Skeletal muscle tissue (tissue), 3 donors: ENCODE measurements at regions not wholly inside any gene's neighbourhood (a gene's known extent, or its start where the extent isn't known, plus 50 kb on each side); places are given as distances from the start of the nearest gene placed in this dataset.

ENCODE experiments used
- H3K27ac ChIP-seq: one replicate; pipeline ENCODE4 v1.7.0; 2013; ENCODE audit warnings: mild to moderate bottlenecking, low read depth, low read length, inconsistent platforms
- H3K27me3 ChIP-seq, 3 donors: one replicate each; pipeline ENCODE4 v1.7.0; 2013; ENCODE audit warnings: low read length in 3 of 3; ENCODE audit not compliant: control insufficient read depth in 3 of 3, insufficient read depth in 3 of 3
- H3K36me3 ChIP-seq, 3 donors: one replicate each; pipeline ENCODE4 v1.7.0; 2013; ENCODE audit warnings: low read length in 3 of 3; ENCODE audit not compliant: control insufficient read depth in 3 of 3, insufficient read depth in 3 of 3
- H3K4me1 ChIP-seq, 3 donors: one replicate each; pipeline ENCODE4 v1.7.0; 2013; ENCODE audit warnings: low read length in 3 of 3, mild to moderate bottlenecking in 3 of 3; ENCODE audit not compliant: control insufficient read depth in 3 of 3, insufficient read depth in 3 of 3
- H3K4me3 ChIP-seq, 3 donors: one replicate each; pipeline ENCODE4 v1.7.0; 2013; ENCODE audit warnings: low read length in 3 of 3
- H3K9ac ChIP-seq, 3 donors: one replicate each; pipeline ENCODE4 v1.7.0; 2013; ENCODE audit warnings: low read length in 3 of 3, mild to moderate bottlenecking in 3 of 3, moderate library complexity in 2 of 3, low read depth in 1 of 3
- H3K9me3 ChIP-seq, 3 donors: one replicate each; pipeline ENCODE4 v1.7.0; 2013; ENCODE audit warnings: low read length in 3 of 3; ENCODE audit not compliant: control insufficient read depth in 3 of 3
- donor health status: Osteomylitis.

DNA sequence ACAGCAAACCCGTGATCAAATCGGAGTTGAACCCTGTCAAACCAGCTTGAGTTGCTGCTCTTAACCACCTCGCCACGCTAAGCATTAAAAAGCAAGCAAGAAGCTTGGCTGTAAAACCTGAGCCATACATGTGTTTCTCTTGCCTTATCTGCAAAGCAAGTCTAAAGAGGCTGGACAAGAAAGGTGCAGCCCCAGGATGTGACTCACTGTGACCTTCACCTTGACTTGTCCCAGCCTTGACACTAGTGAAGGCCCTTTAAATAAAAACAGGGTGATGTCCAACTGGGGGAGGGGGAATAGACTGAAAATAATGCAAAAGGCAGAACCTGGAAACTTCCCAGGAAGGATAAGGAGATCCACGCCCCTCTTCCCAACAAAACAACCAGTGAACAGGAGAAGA is 127.6 kb upstream of the NPAS2 start:
- no peaks in the 10 kb centered on the region for H3K4me1 ChIP-seq
- peaks cover 0 to 3% (median 0%) of the 10 kb centered on the region in 3 donors for H3K9me3 ChIP-seq
- H3K27me3 ChIP-seq = no peaks in the 10 kb centered on the region
- H3K27ac ChIP-seq = no peak overlapping the region
- H3K36me3 ChIP-seq = no peaks in the 10 kb centered on the region
- H3K4me3 ChIP-seq = no peak overlapping the region
- no peak overlapping the region for H3K9ac ChIP-seq

DNA sequence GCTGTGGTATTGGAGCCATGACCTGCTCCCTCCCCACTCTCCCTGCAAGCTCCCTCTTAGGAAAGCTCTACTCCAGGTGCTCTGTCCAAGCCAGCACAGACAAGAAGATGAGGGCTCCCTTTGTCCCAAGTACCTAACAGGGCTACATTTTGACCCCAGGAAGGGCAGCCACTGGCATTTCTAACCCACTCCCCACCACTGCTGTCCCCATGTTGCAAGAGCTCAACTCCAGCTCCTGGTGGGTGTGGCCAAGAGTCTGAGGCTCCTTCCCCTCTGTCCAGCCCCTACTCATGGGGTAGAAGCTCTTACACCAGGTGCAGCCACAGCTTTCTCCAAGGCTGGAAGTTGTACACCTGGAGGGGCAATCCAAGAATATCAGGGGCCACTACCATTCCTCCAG is 127.0 kb upstream of the NPAS2 start:
- Histone ChIP-seq H3K27ac (no peak overlapping the region), H3K9ac (no peak overlapping the region), H3K9me3 (peaks cover 0 to 3% (median 0%) of the 10 kb centered on the region in 3 donors)

GRCh38 chr2:100699131-100699530 is 120.8 kb upstream of the NPAS2 start:
- Histone ChIP-seq H3K36me3 (no peaks in the 10 kb centered on the region), H3K27me3 (no peaks in the 10 kb centered on the region), H3K27ac (no peak overlapping the region), H3K4me3 (no peak overlapping the region), H3K4me1 (no peaks in the 10 kb centered on the region), H3K9me3 (peaks cover 0 to 3% (median 0%) of the 10 kb centered on the region in 3 donors), H3K9ac (no peak overlapping the region)

More for the DNA sequence above, 127.0 kb upstream of the NPAS2 start:
- Histone ChIP-seq H3K36me3 (no peaks in the 10 kb centered on the region), H3K4me1 (no peaks in the 10 kb centered on the region), H3K4me3 (no peak overlapping the region), H3K27me3 (no peaks in the 10 kb centered on the region)

GRCh38 chr2:100702438-100703109 is 117.4 kb upstream of the NPAS2 start:
- Histone ChIP-seq H3K27ac (no peak overlapping the region), H3K4me1 (no peaks in the 10 kb centered on the region), H3K9ac (no peak overlapping the region), H3K27me3 (no peaks in the 10 kb centered on the region), H3K4me3 (no peak overlapping the region), H3K9me3 (no peaks in the 10 kb centered on the region), H3K36me3 (no peaks in the 10 kb centered on the region)

DNA sequence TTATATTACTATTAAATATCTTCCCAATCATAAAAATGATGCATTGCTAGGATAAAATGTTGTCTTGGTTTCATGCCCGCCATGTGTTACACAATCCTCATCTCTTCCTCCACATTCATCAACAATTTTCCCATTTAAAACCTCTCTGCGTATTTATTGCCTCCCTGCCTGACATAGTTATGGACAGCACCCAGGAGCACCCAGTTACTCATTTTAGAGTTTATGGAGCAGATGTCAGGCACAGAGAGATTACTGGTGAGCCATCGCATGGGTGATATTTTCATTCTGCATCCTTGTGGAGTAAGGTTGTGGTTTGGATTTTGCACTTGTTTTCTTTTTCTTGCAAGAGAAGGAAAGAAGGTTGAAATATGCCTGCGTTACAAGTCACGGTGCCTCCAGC is 116.7 kb upstream of the NPAS2 start:
- H3K4me3 ChIP-seq = no peak overlapping the region
- H3K36me3 ChIP-seq = no peaks in the 10 kb centered on the region
- no peak overlapping the region for H3K27ac ChIP-seq
- no peaks in the 10 kb centered on the region for H3K9me3 ChIP-seq
- no peak overlapping the region for H3K9ac ChIP-seq
- H3K4me1 ChIP-seq = no peaks in the 10 kb centered on the region
- no peaks in the 10 kb centered on the region for H3K27me3 ChIP-seq

DNA sequence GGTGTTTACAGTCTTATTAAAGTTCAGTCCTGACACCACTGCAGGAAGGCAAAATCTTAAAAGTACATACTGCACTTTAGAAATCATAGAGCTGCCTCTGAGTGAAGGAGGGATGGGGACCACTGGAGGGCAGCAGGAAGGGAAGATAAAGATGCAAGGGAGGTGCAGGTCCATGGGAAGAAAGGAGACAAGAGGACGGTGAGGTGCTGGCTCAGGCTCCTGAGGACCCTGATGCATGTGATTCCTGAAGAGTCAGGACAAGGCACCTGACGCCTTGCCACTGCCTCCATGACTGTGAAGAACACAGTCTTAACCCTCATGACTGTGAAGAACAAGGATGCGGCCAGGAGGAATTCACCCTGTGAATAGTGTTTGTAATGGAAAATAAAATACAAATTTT is 116.2 kb upstream of the NPAS2 start:
- no peak overlapping the region for H3K4me3 ChIP-seq
- no peaks in the 10 kb centered on the region for H3K36me3 ChIP-seq
- H3K9me3 ChIP-seq = no peaks in the 10 kb centered on the region
- no peak overlapping the region for H3K9ac ChIP-seq
- no peak overlapping the region for H3K27ac ChIP-seq
- no peaks in the 10 kb centered on the region for H3K27me3 ChIP-seq
- H3K4me1 ChIP-seq = no peaks in the 10 kb centered on the region

GRCh38 chr2:100704156-100704555 is 115.8 kb upstream of the NPAS2 start:
- no peaks in the 10 kb centered on the region for H3K27me3 ChIP-seq
- H3K27ac ChIP-seq = no peak overlapping the region
- H3K36me3 ChIP-seq = no peaks in the 10 kb centered on the region
- no peaks in the 10 kb centered on the region for H3K9me3 ChIP-seq
- H3K4me1 ChIP-seq = no peaks in the 10 kb centered on the region
- H3K4me3 ChIP-seq = no peak overlapping the region
- H3K9ac ChIP-seq = no peak overlapping the region

DNA sequence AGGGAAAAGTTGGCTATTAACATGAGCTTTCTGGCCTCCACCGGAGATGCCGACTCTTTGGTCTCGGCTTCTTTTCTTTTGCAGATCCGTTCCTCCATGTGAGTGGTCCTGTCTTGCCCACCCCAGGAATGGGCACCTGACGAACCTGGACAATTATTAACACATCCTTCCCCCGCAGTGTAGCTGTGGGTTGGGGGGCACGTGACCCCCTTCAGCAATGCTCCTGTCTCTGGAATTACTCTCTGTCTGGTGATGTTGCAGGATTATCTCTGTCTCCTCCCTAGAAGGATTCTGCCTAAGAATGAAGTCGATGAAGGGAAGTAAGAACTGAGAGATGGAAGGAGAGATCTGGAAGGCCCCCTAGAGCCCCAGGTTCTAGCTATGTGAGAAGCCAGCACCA is 115.2 kb upstream of the NPAS2 start:
- Histone ChIP-seq H3K9me3 (no peaks in the 10 kb centered on the region), H3K27ac (no peak overlapping the region), H3K4me1 (no peaks in the 10 kb centered on the region), H3K4me3 (no peak overlapping the region), H3K27me3 (no peaks in the 10 kb centered on the region), H3K9ac (no peak overlapping the region), H3K36me3 (no peaks in the 10 kb centered on the region)

DNA sequence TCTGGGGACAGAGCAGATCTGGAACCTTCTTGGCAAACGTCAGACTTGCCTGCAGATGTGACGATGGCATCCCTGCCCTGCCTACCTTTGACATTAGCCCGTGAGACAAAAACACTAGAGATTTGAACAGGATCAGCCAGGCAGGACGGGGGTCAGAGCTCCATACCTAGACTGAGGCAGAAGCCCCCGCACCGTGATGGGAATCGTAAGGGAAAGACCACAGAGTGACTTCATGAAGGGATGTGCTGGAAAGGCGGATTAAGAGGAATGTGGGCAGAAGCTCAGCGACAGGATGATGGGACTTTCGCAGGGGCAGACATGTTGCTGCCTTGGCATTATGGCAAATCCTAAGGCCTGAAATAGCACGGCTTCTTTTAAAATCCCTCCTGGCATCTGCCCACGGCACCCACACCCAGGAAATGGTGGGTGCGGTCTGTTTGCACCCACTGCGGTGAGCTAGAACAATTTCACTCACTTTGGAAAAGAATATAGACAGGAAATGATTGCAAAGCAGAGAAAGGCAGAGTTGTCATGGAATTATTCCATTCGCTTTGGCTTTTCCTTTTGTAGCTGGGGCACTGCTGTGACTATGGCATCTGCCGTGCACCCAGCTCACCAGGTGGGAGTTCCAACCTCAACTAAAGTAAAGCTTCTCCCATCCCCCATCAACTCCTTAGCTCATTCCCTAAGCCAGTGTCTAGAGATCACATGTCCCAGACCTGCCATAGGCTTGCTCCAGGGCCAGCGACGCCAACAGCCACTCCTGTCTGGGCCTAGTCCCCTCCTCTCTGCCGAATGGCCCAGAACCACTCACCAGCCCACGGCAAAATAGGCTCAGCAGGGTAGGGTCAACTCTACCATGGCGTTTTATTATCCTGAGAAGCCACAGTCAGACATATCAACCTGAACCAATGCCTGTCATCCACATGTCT is 112.7 kb upstream of the NPAS2 start:
- Histone ChIP-seq H3K36me3 (no peaks in the 10 kb centered on the region), H3K27ac (no peak overlapping the region)

DNA sequence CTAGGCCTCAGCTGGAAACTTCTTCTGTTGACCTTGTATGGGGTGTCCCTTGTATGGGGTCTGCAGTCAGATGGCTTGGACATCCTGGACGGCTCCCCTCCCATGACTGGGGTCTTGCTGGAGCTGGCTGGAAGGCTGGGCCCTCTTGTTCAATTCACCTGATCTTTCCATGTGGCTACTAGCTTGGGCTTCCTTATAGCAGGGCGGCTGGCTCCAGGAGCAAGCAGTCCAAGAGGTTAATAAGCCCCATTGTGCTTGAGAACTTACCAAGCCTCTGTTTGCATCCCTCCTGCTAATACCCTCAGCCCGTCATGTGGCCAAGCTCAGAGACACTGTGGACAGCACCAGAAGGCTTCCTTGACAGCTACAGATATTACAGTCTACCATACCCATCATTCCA is 111.6 kb upstream of the NPAS2 start:
- Histone ChIP-seq H3K4me3 (no peak overlapping the region), H3K27ac (no peak overlapping the region), H3K4me1 (no peaks in the 10 kb centered on the region), H3K36me3 (no peaks in the 10 kb centered on the region), H3K9me3 (no peaks in the 10 kb centered on the region), H3K9ac (no peak overlapping the region), H3K27me3 (no peaks in the 10 kb centered on the region)

More for the DNA sequence above, 112.7 kb upstream of the NPAS2 start:
- H3K4me3 ChIP-seq = no peak overlapping the region
- no peak overlapping the region for H3K9ac ChIP-seq
- no peaks in the 10 kb centered on the region for H3K27me3 ChIP-seq
- no peaks in the 10 kb centered on the region for H3K9me3 ChIP-seq
- no peaks in the 10 kb centered on the region for H3K4me1 ChIP-seq
